GM13977 (cell line): ENCODE measurements at regions not wholly inside any gene's neighbourhood (a gene's known extent, or its start where the extent isn't known, plus 50 kb on each side); places are given as distances from the start of the nearest gene placed in this dataset.

Experiments
- DNase-seq: peaks from one replicate; pipeline ENCODE4 v3.0.0; 2012; ENCODE audit warnings: low spot score
- in situ Hi-C: fragments of 300-500 bp; cut with MboI; formaldehyde crosslinking; loops from one replicate; pipeline ENCODE4 v1.12.0; 2022; ENCODE audit warnings: low sequenced_read_pairs, low pct_unique_long_range_greater_than_20kb, mixed read lengths, inconsistent platforms; ENCODE audit not compliant: unreplicated experiment
- TF ChIP-seq, protein P1 (sequence below): IDR thresholded peaks from 2 replicates; pipeline ENCODE4 v1.5.1; 2012; ENCODE audit warnings: mild to moderate bottlenecking, control low read depth; ENCODE audit not compliant: insufficient read depth; ENCODE audit errors: extremely low read depth, missing control alignments

DNA sequence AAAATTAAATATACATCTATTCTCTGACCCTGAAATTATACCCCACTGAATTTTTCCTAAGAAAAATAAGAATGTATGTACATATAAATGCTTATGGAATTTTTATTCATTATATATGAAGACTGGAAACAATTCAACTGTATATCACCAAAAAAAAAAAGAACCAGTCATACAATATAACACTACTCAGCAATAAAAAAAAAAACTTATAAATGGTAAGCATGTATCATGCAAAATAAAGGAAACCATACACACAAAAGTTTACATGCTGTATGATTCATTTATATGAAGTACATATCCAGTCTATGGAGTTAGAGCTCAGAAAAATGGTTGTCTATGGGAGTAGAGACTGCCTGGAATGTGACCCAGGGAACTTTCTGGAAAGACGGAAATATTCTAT lies 199.4 kb upstream of the MIR17HG start:
- DNase-seq: no peak
- TF ChIP-seq, protein P1, sequence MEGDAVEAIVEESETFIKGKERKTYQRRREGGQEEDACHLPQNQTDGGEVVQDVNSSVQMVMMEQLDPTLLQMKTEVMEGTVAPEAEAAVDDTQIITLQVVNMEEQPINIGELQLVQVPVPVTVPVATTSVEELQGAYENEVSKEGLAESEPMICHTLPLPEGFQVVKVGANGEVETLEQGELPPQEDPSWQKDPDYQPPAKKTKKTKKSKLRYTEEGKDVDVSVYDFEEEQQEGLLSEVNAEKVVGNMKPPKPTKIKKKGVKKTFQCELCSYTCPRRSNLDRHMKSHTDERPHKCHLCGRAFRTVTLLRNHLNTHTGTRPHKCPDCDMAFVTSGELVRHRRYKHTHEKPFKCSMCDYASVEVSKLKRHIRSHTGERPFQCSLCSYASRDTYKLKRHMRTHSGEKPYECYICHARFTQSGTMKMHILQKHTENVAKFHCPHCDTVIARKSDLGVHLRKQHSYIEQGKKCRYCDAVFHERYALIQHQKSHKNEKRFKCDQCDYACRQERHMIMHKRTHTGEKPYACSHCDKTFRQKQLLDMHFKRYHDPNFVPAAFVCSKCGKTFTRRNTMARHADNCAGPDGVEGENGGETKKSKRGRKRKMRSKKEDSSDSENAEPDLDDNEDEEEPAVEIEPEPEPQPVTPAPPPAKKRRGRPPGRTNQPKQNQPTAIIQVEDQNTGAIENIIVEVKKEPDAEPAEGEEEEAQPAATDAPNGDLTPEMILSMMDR: no peak

DNA sequence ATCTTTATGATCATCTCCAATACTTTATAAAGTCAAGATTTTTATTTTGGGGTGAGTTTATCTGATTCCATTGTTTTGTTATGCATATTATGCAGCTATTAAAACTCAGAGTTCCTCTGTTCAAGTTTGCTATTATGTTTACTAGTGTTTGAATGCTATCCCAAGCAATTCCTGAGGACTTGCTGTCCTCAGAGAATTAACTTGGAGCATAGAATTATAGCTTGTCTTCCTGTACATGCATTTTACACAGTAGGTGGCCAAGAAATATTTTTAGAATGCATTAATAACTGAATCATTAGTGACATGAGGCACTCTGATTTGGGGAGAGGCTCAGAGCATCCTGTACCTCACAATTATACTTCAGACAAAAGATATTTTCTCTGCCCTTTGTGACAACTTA lies 195.6 kb upstream of the MIR17HG start:
- no peak for DNase-seq
- TF ChIP-seq, protein P1: no peak
- in situ Hi-C loops: no loop called here

More for the DNA sequence above, 199.4 kb upstream of the MIR17HG start:
- in situ Hi-C loops: loop anchor here (25.0 kb wide), 1 partner anchor 264 kb away; no protein-coding TSS in a partner anchor

DNA sequence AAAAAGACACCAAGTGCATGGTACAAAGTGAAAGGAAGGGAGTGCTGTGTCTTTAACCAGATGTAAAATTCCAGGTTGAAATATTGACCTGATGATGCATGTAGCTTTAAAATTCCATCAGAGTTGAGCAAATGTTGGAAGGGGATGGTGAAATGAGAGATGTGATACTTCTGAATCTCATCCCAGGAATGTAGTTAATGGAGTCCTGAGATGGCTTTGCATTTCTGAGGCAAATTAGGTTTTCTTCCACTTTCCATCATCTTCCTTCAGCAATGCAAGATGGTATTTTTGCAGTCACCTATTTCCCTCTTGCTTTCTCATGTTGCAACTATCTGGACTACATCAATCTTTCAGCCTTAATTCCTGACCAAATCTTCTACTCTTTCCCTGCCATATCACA lies 194.1 kb upstream of the MIR17HG start:
- DNase-seq: no peak
- TF ChIP-seq, protein P1: no peak
- in situ Hi-C loops: no loop called here

DNA sequence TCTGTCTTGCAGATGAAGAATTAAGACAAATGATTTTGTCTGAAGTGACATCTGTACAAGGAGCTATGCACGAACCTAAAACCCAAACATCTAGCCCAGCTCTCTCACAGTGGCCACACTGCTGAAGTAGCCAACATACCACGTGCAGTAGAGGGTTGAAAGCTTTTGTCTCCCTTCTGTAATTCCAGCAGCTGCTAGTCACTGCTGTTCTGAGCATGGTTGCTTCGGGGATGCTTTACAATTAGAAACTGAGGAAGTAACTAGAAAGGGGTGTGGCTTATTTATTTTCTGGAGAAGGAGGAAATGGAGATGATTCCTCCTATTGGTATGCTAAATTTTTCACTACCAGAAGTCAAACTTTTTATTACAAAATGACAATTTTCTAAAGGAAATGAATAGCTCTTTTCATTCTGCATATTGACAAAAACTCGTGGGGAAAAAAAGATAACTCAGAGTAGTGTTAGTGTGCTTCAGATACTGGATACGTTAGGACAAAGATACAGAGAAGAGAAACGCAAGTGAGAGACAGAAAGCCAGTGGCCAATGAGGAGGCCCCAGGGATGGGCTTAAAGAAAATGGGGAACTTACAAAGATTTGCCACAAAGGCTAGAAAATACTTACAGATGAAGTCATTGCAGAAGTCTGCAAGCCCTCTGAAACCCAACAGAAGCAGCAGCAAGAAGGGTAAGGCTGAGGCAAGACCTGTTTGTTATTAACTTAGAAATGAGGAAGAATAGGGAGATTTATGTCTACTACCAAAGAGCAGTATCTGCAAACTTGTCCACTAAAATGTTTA lies 192.7 kb upstream of the MIR17HG start:
- in situ Hi-C loops: no loop called here
- TF ChIP-seq, protein P1: no peak
- no peak for DNase-seq

DNA sequence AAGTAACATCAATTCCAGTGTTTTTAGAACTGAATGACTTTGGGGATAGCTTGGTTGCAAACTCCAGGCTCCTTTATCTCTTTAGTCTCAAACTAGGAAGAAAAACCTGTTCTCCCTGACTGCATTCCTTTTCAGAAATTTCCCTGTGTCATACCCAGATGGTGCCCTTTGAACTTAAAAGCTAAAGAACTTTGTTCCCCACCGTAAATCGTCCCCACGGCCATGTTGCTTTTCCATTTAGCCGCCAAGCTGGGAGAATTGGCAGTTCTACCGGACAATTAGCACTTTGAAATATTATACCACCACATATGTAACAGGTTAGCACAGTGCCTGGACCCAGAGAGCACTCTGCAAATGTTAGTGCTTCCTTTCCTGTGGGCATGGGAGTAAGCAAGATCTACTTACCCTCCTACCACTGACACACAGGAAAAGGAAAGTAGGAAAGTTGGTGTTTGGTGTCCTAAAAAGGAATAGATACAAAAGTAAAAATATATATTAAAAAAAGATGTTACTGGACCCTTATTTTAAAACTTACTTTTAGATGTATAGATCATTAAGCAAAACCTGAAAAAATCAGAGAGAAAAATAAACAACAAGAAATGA lies 191.9 kb upstream of the MIR17HG start:
- no peak for DNase-seq
- TF ChIP-seq, protein P1: no peak
- in situ Hi-C loops: no loop called here

DNA sequence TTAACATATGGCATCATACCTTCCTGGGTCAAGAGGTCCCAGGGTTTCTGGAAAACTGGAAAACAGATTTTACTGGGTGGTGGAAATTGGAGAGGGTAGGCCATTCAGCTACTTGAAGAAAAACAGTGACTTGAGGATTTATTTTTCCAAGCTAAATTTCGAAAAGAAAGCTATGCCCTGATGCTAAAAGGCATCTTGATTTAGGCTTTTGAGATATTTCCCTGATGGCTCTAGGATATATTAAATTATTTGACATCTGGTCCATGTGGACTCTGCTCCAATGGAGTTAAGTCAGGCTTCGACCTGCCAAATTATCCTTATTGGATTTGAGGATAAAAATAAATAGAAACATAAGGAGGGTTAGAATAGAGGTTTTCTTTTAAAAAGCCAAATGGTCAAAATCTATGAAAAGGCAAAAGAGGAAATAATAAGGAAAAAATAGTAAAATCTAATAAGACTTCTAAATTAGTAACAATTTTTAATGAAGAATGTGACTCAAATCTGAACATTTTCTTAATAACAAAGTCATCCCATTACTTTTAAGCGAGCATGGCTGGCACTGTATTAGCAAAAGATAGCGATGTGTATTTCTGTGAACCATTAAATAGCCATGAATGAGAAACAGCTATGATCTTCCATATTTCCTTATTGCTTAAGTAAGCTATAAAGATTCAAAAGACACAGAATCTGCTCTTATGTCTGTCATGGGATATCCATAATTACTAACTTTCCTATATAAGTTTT lies 190.0 kb upstream of the MIR17HG start:
- in situ Hi-C loops: no loop called here
- TF ChIP-seq, protein P1: no peak
- DNase-seq: no peak
